GM12874 (cell line): ENCODE measurements at regions not wholly inside any gene's neighbourhood (a gene's known extent, or its start where the extent isn't known, plus 50 kb on each side); places are given as distances from the start of the nearest gene placed in this dataset.

Experiments
- TF ChIP-seq, protein P1 (sequence below): IDR thresholded peaks from 2 replicates; pipeline ENCODE4 v1.5.1; 2011; ENCODE audit warnings: low read depth, mild to moderate bottlenecking, control low read depth, low read length, moderate library complexity; ENCODE audit not compliant: insufficient read depth

DNA sequence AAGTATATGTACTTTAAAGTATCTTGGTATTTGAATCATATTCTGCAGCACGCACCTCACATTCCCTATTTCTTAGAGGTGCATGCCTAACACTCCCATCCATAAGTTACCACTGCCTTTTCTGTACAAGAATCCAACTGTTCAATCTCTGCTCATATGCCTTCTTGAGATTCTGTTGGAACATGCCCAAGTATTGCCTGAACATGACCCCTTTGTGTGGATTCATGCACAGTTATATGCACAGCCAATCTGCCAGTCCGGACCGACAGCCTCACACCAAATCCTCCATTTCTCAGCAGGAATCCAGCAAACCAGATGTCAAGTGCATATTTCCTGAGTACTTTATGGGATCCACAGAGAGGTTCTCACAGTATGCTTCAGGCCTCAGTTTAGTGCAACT, 222.0 kb downstream of the TMEM182 start:
- TF ChIP-seq, protein P1, sequence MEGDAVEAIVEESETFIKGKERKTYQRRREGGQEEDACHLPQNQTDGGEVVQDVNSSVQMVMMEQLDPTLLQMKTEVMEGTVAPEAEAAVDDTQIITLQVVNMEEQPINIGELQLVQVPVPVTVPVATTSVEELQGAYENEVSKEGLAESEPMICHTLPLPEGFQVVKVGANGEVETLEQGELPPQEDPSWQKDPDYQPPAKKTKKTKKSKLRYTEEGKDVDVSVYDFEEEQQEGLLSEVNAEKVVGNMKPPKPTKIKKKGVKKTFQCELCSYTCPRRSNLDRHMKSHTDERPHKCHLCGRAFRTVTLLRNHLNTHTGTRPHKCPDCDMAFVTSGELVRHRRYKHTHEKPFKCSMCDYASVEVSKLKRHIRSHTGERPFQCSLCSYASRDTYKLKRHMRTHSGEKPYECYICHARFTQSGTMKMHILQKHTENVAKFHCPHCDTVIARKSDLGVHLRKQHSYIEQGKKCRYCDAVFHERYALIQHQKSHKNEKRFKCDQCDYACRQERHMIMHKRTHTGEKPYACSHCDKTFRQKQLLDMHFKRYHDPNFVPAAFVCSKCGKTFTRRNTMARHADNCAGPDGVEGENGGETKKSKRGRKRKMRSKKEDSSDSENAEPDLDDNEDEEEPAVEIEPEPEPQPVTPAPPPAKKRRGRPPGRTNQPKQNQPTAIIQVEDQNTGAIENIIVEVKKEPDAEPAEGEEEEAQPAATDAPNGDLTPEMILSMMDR, result no peak

DNA sequence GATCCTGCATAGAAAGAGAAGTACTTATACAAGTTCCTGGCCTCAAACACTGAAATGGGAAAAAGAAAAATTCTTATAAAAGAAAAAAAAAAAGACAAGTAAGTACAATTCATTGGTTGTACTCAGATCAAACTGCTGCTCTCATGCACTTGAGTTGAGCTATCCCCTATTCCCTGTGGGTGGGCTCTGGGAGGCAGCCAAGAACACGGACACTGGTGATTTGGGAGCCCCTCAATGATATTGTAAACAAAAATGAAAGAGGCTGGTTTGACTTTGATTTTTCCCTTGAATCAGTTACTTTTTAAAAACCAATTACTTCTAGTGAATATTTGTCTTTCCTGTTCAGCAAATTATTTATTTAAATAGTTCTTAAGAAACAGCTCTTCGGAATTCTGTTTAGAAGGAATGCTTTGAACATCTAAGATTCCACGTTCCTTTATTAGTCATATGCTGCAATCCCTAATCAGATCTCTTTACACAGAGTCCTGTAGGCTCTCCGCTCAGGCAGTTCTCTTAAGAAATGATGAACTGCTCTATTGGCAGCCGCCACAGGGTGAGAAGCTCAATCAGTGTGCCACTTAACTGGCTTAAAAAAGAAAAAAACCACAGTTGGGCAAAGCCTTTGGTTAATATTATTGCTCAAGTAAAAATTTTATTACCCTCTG, 225.1 kb downstream of the TMEM182 start:
- TF ChIP-seq, protein P1, result no peak

DNA sequence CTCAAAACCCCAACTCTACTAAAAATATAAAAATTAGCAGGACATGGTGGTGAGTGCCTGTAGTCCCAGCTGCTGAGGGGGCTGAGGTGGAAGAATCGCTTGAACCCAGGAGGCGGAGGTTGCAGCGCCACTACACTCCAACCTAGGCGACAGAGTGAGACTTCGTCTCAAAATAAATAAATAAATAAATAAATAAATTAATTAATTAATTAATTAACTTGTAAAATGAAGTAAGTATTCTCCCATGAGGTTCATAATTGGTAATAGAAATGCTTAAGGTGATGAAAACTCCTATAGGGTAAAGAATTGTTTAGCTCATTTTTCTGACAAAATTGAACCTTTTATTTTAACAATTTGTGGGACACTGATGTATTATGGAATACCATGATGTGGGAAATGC, 230.8 kb downstream of the TMEM182 start:
- TF ChIP-seq, protein P1, result no peak

DNA sequence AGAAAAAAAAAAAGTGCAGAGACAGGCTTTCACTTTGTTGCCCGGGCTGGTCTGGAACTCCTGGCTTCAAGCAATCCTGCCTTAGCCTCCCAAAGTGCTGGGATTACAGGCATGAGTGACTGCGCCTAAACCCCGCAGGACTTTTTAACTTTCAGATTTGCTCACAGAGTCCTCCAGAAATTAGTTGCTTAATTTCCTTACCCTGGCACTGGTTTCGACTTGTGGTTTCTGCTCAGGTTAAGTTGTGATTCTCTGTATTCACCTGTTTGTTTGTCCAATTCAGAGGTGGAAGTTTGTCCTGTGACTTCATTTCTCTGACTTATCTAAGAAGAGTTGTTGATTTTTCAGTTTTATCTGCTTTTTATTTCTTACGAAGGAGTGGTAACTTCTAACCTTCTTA, 238.1 kb downstream of the TMEM182 start:
- TF ChIP-seq, protein P1, result no peak

DNA sequence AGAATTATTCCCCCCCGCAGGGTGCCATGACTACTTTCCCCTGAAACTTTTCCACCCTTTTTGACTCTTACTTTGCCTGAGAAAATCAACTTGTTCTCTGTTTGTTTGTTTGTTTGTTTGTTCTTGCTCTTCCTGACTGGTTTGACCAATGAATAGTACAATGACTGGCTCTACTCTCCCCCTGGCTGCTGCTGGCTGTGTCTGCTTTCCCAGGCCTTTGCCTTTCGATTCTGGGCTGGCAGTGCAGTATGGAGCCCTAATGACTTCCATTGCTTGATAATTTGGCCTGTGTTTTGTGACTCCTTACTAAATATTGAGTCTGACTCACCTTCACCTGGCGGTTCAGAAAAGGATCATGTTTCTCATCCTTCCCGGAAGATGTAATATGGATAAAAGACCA, 241.1 kb downstream of the TMEM182 start:
- TF ChIP-seq, protein P1, result no peak

DNA sequence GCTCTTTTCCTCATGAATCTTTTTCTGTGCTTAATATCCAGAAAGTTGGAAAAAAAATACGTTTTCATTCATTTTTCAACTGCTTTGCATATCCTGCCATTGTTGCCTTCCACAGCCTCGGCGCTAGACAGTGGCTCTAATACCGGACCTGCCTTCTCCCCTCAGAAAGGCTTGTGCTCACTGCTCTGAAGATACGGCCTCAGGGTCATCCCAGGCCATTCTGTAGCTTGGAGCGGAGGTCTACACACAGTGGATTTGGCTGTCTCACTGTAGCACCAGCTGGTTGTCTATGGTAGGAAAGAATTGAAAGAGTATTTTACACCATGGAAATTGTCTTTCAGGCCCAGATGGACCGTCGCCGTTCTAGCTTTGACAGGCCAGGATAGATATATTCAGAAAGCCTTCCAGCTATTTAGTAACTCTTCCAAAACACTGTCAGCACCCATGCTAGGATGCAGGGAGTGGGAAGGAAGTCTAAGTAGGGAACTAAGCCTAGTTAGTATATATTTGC, 242.0 kb downstream of the TMEM182 start:
- TF ChIP-seq, protein P1, result no peak

DNA sequence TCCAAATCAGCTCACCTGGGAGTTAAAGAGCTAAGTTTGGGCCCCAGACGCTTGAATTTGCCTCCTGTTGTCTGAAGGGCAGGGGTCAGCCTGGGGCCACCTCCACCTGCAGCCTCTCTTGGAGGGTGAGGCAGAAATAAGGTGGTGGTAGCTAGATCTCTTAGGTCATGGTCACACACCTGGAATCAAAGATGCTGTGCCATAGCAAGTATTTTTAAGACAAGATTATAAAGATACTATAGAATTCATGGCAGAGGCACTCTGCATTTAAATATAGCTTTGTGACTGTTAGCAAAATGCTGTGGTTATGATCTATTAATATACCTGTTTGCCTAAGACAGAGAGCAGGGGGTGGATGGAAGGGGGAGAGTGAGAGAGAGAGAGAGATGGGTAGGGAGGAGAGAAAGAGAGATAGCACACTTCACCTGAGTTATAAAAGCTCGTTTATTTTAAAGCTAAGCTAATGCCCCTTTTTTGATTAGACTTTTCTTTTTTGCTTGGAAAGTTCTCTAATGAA, 242.7 kb downstream of the TMEM182 start:
- TF ChIP-seq, protein P1, result no peak
